T-helper 1 cell (primary cell): ENCODE measurements at regions not wholly inside any gene's neighbourhood (a gene's known extent, or its start where the extent isn't known, plus 50 kb on each side); places are given as distances from the start of the nearest gene placed in this dataset.
"Not testable (repeated sequence)": the region's sequence is repeated elsewhere in the genome, so short reads cannot be mapped to it uniquely, and the experiment has no call there.

Source experiments
- DNase-seq, 5 donors: peaks; one replicate each; pipeline ENCODE4 v3.0.0-alpha.2; 2012 to 2020

GRCh38 chr16:51839727-51840462 is 688.8 kb upstream of the SALL1 start:
- DNase-seq = no peak

GRCh38 chr16:51834794-51835193 is 683.7 kb upstream of the SALL1 start:
- no peak for DNase-seq

GRCh38 chr16:51834133-51834532 is 683.1 kb upstream of the SALL1 start:
- DNase-seq = no peak

- no peak for DNase-seq
Observed at GRCh38 chr16:51831595-51832367, 680.7 kb upstream of the SALL1 start.

GRCh38 chr16:51831034-51831433 is 680.0 kb upstream of the SALL1 start:
- DNase-seq = not testable (repeated sequence)

GRCh38 chr16:51825779-51826178 is 674.7 kb upstream of the SALL1 start:
- no peak for DNase-seq

- no peak for DNase-seq
Observed at GRCh38 chr16:51822471-51822870, 671.4 kb upstream of the SALL1 start.

GRCh38 chr16:51821527-51821926 is 670.5 kb upstream of the SALL1 start:
- no peak for DNase-seq

- DNase-seq = no peak
Observed at GRCh38 chr16:51820176-51820575, 669.1 kb upstream of the SALL1 start.

- no peak for DNase-seq
Observed at GRCh38 chr16:51818342-51818944, 667.4 kb upstream of the SALL1 start.

GRCh38 chr16:51816929-51817328 is 665.9 kb upstream of the SALL1 start:
- no peak for DNase-seq

- DNase-seq = no peak
Observed at GRCh38 chr16:51815523-51815922, 664.5 kb upstream of the SALL1 start.

- no peak for DNase-seq
Observed at GRCh38 chr16:51814617-51815016, 663.5 kb upstream of the SALL1 start.

GRCh38 chr16:51813609-51814008 is 662.5 kb upstream of the SALL1 start:
- DNase-seq = no peak

- DNase-seq = no peak
Observed at GRCh38 chr16:51812945-51813344, 661.9 kb upstream of the SALL1 start.

- no peak for DNase-seq
Observed at GRCh38 chr16:51807551-51807950, 656.5 kb upstream of the SALL1 start.

GRCh38 chr16:51801635-51802034 is 650.6 kb upstream of the SALL1 start:
- DNase-seq = no peak

- no peak for DNase-seq
Observed at GRCh38 chr16:51797669-51798259, 646.7 kb upstream of the SALL1 start.

GRCh38 chr16:51779240-51779639 is 628.2 kb upstream of the SALL1 start:
- no peak for DNase-seq

GRCh38 chr16:51773071-51773890 is 622.2 kb upstream of the SALL1 start:
- no peak for DNase-seq

GRCh38 chr16:51766739-51767138 is 615.7 kb upstream of the SALL1 start:
- DNase-seq = no peak

GRCh38 chr16:51763072-51763661 is 612.1 kb upstream of the SALL1 start:
- no peak for DNase-seq
